Body of pancreas (tissue), 4 donors: ENCODE measurements at regions not wholly inside any gene's neighbourhood (a gene's known extent, or its start where the extent isn't known, plus 50 kb on each side); places are given as distances from the start of the nearest gene placed in this dataset.
A peak's percentile ranks its signal among the peaks of the same experiment; 100 is the strongest.

Experiments used
- ATAC-seq: fragments of 150-250 bp; one replicate; pipeline ENCODE4 v1.9.1; 2016
- DNase-seq, 4 donors: peaks; one replicate each; pipeline ENCODE4 v3.0.0-alpha.2; 2019
- H3K27ac ChIP-seq, 4 donors: fragments of 200-600 bp; sonication (generic); 1 replicate in 3 of 4; 2 replicates in 1 of 4; pipeline versions ENCODE4 v1.5.1 to v1.6.1; 2016 to 2019; ENCODE audit warnings: mild to moderate bottlenecking in 1 of 4, mixed read lengths in 1 of 4, moderate library complexity in 1 of 4
- H3K27me3 ChIP-seq, 2 donors: fragments of 200-600 bp; sonication (generic); one replicate each; pipeline ENCODE4 v1.6.0; 2016; ENCODE audit warnings: mild to moderate bottlenecking in 1 of 2
- H3K36me3 ChIP-seq, 2 donors: fragments of 200-600 bp; sonication (generic); replicated peaks in 1 of 2; 2 replicates each; pipeline ENCODE4 v1.5.1; 2016; ENCODE audit warnings: low read depth in 2 of 2; ENCODE audit not compliant: insufficient read depth in 1 of 2
- H3K4me1 ChIP-seq: fragments of 200-600 bp; sonication (generic); one replicate; pipeline ENCODE4 v1.6.0; 2016
- H3K4me3 ChIP-seq, 2 donors: fragments of 200-600 bp; sonication (generic); 1 replicate in 1 of 2; 2 replicates in 1 of 2; pipeline ENCODE4 v1.5.1; 2016 to 2019
- H3K9me3 ChIP-seq, 3 donors: fragments of 200-600 bp; sonication (generic); 1 replicate in 2 of 3; 2 replicates in 1 of 3; pipeline ENCODE4 v1.5.1; 2016
- POLR2A ChIP-seq, 3 donors: fragments of 450-650 bp; IDR thresholded peaks; one replicate each; pipeline ENCODE4 v1.6.1; 2016; ENCODE audit warnings: antibody characterized with exemption in 3 of 3, mild to moderate bottlenecking in 2 of 3
- WGBS, 2 donors: methylation state at CpG; one replicate each; pipeline ENCODE4 v1.1.5; 2017; 5-methylcytosine and 5-hydroxymethylcytosine counted together
- intact Hi-C: fragments of 100-400 bp; cut with DNase I; formaldehyde crosslinking; loops from one replicate; pipeline ENCODE4 v1.15.1; 2023
- TF ChIP-seq, protein P1 (sequence below), 7 experiments: fragments of 450-650 bp in 4 of 7; fragments of 200-600 bp in 3 of 7; sonication (generic) in 3 of 7; IDR thresholded peaks; one replicate each; pipeline ENCODE4 v1.5.1; 2016 to 2019; ENCODE audit warnings: antibody characterized with exemption in 7 of 7

DNA sequence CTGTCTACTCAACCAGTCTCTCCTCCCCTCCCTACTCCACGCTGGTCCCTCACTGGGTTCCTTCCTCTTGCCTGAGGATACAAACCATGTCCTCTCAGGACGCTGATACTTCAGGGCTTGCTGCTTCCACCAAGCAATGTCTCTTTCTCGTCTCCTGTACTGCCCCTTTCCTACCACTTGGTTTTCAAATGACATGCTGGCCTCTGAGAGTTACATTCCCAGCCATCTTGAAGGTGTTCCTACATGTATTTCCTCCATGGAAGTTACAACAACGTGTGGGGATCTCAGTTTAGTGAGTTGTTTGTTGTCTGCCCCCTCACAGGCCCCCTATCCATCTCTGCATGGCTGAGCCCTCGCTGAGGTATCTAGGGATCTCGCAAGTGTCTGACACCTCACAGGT, 334.5 kb upstream of the SKOR2 start:
- intact Hi-C loops = no loop called here
- no peak overlapping the region for H3K27ac ChIP-seq
- H3K4me1 ChIP-seq = peaks cover 20% of the 10 kb centered on the region
- DNase-seq (no peak), ATAC-seq (no peak)
- H3K4me3 ChIP-seq = no peak overlapping the region
- TF ChIP-seq, protein P1, sequence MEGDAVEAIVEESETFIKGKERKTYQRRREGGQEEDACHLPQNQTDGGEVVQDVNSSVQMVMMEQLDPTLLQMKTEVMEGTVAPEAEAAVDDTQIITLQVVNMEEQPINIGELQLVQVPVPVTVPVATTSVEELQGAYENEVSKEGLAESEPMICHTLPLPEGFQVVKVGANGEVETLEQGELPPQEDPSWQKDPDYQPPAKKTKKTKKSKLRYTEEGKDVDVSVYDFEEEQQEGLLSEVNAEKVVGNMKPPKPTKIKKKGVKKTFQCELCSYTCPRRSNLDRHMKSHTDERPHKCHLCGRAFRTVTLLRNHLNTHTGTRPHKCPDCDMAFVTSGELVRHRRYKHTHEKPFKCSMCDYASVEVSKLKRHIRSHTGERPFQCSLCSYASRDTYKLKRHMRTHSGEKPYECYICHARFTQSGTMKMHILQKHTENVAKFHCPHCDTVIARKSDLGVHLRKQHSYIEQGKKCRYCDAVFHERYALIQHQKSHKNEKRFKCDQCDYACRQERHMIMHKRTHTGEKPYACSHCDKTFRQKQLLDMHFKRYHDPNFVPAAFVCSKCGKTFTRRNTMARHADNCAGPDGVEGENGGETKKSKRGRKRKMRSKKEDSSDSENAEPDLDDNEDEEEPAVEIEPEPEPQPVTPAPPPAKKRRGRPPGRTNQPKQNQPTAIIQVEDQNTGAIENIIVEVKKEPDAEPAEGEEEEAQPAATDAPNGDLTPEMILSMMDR (IDR thresholded peaks at IDR 0.05) = no peak
- TF ChIP-seq POLR2A (IDR thresholded peaks at IDR 0.05) = no peak
- 59 to 77% methylated on average over 6 of the region's 6 CpGs for WGBS, 2 donors
- H3K36me3 ChIP-seq = no peaks in the 10 kb centered on the region
- H3K27me3 ChIP-seq = peaks cover 0 to 7% of the 10 kb centered on the region in 2 donors
- no peaks in the 10 kb centered on the region for H3K9me3 ChIP-seq

- H3K27me3 ChIP-seq = peaks cover 0 to 7% of the 10 kb centered on the region in 2 donors
- ATAC-seq (peak; percentile 45), DNase-seq (peak; percentile 16 to 33 (median 20))
- H3K27ac ChIP-seq = no peak overlapping the region
- WGBS, 2 donors = 9 to 22% methylated on average over 5 of the region's 5 CpGs
- TF ChIP-seq POLR2A (IDR thresholded peaks at IDR 0.05) = no peak
- TF ChIP-seq, protein P1 (IDR thresholded peaks at IDR 0.05) = no peak
- H3K4me3 ChIP-seq = no peak overlapping the region
- H3K4me1 ChIP-seq = peaks cover 20% of the 10 kb centered on the region
- no peaks in the 10 kb centered on the region for H3K36me3 ChIP-seq
- intact Hi-C loops = no loop called here
- H3K9me3 ChIP-seq = no peaks in the 10 kb centered on the region
Observed at GRCh38 chr18:47585136-47585535, 333.7 kb upstream of the SKOR2 start.

GRCh38 chr18:47582093-47582492, 330.6 kb upstream of the SKOR2 start:
- TF ChIP-seq, protein P1 (IDR thresholded peaks at IDR 0.05) = no peak
- no peak for TF ChIP-seq POLR2A (IDR thresholded peaks at IDR 0.05)
- ATAC-seq = no peak
- intact Hi-C loops = no loop called here

GRCh38 chr18:47577520-47577919, 326.1 kb upstream of the SKOR2 start:
- TF ChIP-seq POLR2A (IDR thresholded peaks at IDR 0.05) = no peak
- TF ChIP-seq, protein P1 (IDR thresholded peaks at IDR 0.05) = no peak
- intact Hi-C loops = no loop called here

More at GRCh38 chr18:47582093-47582492, 330.6 kb upstream of the SKOR2 start:
- Histone ChIP-seq H3K4me3 (no peak overlapping the region), H3K36me3 (no peaks in the 10 kb centered on the region), H3K27ac (no peak overlapping the region), H3K27me3 (peaks cover 0 to 7% of the 10 kb centered on the region in 2 donors), H3K4me1 (peaks cover 9% of the 10 kb centered on the region), H3K9me3 (no peaks in the 10 kb centered on the region)
- 35 to 60% methylated on average over 1 to 3 of the region's 3 CpGs for WGBS, 2 donors
- no peak for DNase-seq

DNA sequence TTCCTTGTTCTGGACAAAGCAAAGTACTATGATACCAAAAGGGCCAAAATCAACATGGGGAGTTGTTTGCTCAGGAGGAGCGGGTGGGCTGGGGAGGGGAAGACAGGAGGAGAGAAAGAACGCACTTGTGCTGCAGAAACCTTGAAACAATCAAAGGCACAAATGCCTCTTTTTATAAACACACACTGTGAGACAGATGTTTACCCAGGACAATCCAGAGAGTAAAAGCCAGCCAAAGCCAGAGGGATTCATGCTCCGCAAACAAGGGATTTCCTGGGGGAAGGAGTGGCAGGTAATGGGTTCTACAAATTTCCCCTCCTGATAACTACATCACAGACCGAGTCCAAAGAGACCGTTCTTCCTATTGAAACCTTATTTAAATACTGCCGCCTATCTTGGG, 323.5 kb upstream of the SKOR2 start:
- intact Hi-C loops = no loop called here
- no peaks in the 10 kb centered on the region for H3K9me3 ChIP-seq
- ATAC-seq = no peak

More at GRCh38 chr18:47577520-47577919, 326.1 kb upstream of the SKOR2 start:
- Histone ChIP-seq H3K4me3 (no peak overlapping the region), H3K27ac (no peak overlapping the region), H3K9me3 (no peaks in the 10 kb centered on the region), H3K4me1 (no peaks in the 10 kb centered on the region), H3K36me3 (no peaks in the 10 kb centered on the region), H3K27me3 (peaks cover 0 to under 1% of the 10 kb centered on the region in 2 donors)
- DNase-seq (no peak), ATAC-seq (no peak)
- WGBS, 2 donors = 45 to 55% methylated on average over 7 of the region's 7 CpGs

More for the DNA sequence above, 323.5 kb upstream of the SKOR2 start:
- Histone ChIP-seq H3K4me1 (no peaks in the 10 kb centered on the region), H3K4me3 (no peak overlapping the region), H3K27ac (no peak overlapping the region), H3K36me3 (no peaks in the 10 kb centered on the region), H3K27me3 (no peaks in the 10 kb centered on the region)
- 21 to 33% methylated on average over 6 of the region's 6 CpGs for WGBS, 2 donors
- TF ChIP-seq, protein P1 (IDR thresholded peaks at IDR 0.05) = no peak
- no peak for TF ChIP-seq POLR2A (IDR thresholded peaks at IDR 0.05)
- no peak for DNase-seq
